Upper lobe of left lung (tissue), 4 donors: ENCODE measurements at regions not wholly inside any gene's neighbourhood (a gene's known extent, or its start where the extent isn't known, plus 50 kb on each side); places are given as distances from the start of the nearest gene placed in this dataset.

Experiments used
- CTCF ChIP-seq, 6 experiments: fragments of 450-650 bp in 4 of 6; fragments of 200-600 bp in 2 of 6; sonication (generic) in 2 of 6; IDR thresholded peaks; one replicate each; pipeline ENCODE4 v1.5.1; 2016 to 2019; ENCODE audit warnings: antibody characterized with exemption in 6 of 6
- POLR2A ChIP-seq, 4 donors: fragments of 450-650 bp; IDR thresholded peaks; one replicate each; pipeline ENCODE4 v1.5.1; 2016 to 2017; ENCODE audit warnings: antibody characterized with exemption in 4 of 4, mild to moderate bottlenecking in 2 of 4

GRCh38 chr10:117823980-117824379 is 222.8 kb downstream of the RAB11FIP2 start:
- no peak for TF ChIP-seq POLR2A (IDR thresholded peaks at IDR 0.05)
- no peak for TF ChIP-seq CTCF (IDR thresholded peaks at IDR 0.05)
